Tibial nerve (tissue), 3 donors: ENCODE measurements at regions not wholly inside any gene's neighbourhood (a gene's known extent, or its start where the extent isn't known, plus 50 kb on each side); places are given as distances from the start of the nearest gene placed in this dataset.

ENCODE experiments used
- CTCF ChIP-seq, 5 experiments: fragments of 200-600 bp in 3 of 5; fragments of 450-650 bp in 2 of 5; sonication (generic) in 3 of 5; IDR thresholded peaks; one replicate each; pipeline ENCODE4 v1.5.1; 2016 to 2019; ENCODE audit warnings: antibody characterized with exemption in 5 of 5, mild to moderate bottlenecking in 3 of 5, moderate library complexity in 2 of 5
- POLR2A ChIP-seq, 2 donors: fragments of 450-650 bp; IDR thresholded peaks; one replicate each; pipeline ENCODE4 v1.6.1; 2017; ENCODE audit warnings: antibody characterized with exemption in 2 of 2, mild to moderate bottlenecking in 2 of 2, moderate library complexity in 2 of 2

- TF ChIP-seq CTCF (IDR thresholded peaks at IDR 0.05) (no peak), POLR2A (IDR thresholded peaks at IDR 0.05) (no peak)
Observed at GRCh38 chr16:17691106-17691898, 220.5 kb upstream of the XYLT1 start.
